HUES6 (cell line): ENCODE measurements at regions not wholly inside any gene's neighbourhood (a gene's known extent, or its start where the extent isn't known, plus 50 kb on each side); places are given as distances from the start of the nearest gene placed in this dataset.

Experiments used
- H3K27ac ChIP-seq: 2 replicates; pipeline ENCODE4 v1.7.0; 2013; ENCODE audit warnings: low read depth, mild to moderate bottlenecking, low read length, inconsistent platforms
- H3K27me3 ChIP-seq: 2 replicates; pipeline ENCODE4 v1.6.1; 2013; ENCODE audit warnings: low read length; ENCODE audit not compliant: control insufficient read depth, insufficient read depth
- H3K36me3 ChIP-seq: 2 replicates; pipeline ENCODE4 v1.6.1; 2013; ENCODE audit warnings: low read length; ENCODE audit not compliant: control insufficient read depth, insufficient read depth
- H3K4me1 ChIP-seq: 2 replicates; pipeline ENCODE4 v1.6.1; 2013; ENCODE audit warnings: low read length; ENCODE audit not compliant: control insufficient read depth, insufficient read depth
- H3K4me3 ChIP-seq: 2 replicates; pipeline ENCODE4 v1.5.1; 2013; ENCODE audit warnings: low read depth, low read length
- H3K9ac ChIP-seq: one replicate; pipeline ENCODE4 v1.6.1; 2013; ENCODE audit warnings: mild to moderate bottlenecking, low read length
- H3K9me3 ChIP-seq: 2 replicates; pipeline ENCODE4 v1.6.1; 2013; ENCODE audit warnings: low read depth, low read length; ENCODE audit not compliant: control insufficient read depth, insufficient read depth

GRCh38 chr2:7813541-7814292 is 868.1 kb upstream of the ID2 start:
- no peak overlapping the region for H3K27ac ChIP-seq
- no peak overlapping the region for H3K4me3 ChIP-seq
- no peak overlapping the region for H3K9ac ChIP-seq
- peaks cover 4% of the 10 kb centered on the region for H3K4me1 ChIP-seq
- no peaks in the 10 kb centered on the region; the same call in 1 of the 2 replicates for H3K9me3 ChIP-seq
- H3K36me3 ChIP-seq = no peaks in the 10 kb centered on the region
- H3K27me3 ChIP-seq = no peaks in the 10 kb centered on the region

- H3K4me3 ChIP-seq = no peak overlapping the region
- H3K9me3 ChIP-seq = no peaks in the 10 kb centered on the region
- H3K9ac ChIP-seq = no peak overlapping the region
- H3K27me3 ChIP-seq = no peaks in the 10 kb centered on the region
- peaks cover 4% of the 10 kb centered on the region for H3K4me1 ChIP-seq
- no peak overlapping the region for H3K27ac ChIP-seq
- no peaks in the 10 kb centered on the region for H3K36me3 ChIP-seq
Observed at GRCh38 chr2:7815726-7816125, 866.1 kb upstream of the ID2 start.

- Histone ChIP-seq H3K4me3 (no peak overlapping the region), H3K36me3 (no peaks in the 10 kb centered on the region), H3K9me3 (no peaks in the 10 kb centered on the region)
Observed at GRCh38 chr2:7816233-7816632, 865.6 kb upstream of the ID2 start.

GRCh38 chr2:7816944-7817343 is 864.9 kb upstream of the ID2 start:
- no peaks in the 10 kb centered on the region for H3K9me3 ChIP-seq

More at GRCh38 chr2:7816233-7816632, 865.6 kb upstream of the ID2 start:
- no peak overlapping the region for H3K27ac ChIP-seq
- no peaks in the 10 kb centered on the region for H3K27me3 ChIP-seq
- peaks cover 4% of the 10 kb centered on the region for H3K4me1 ChIP-seq
- H3K9ac ChIP-seq = no peak overlapping the region

GRCh38 chr2:7819316-7819715 is 862.5 kb upstream of the ID2 start:
- Histone ChIP-seq H3K4me1 (peaks cover 4% of the 10 kb centered on the region), H3K9me3 (no peaks in the 10 kb centered on the region), H3K27me3 (no peaks in the 10 kb centered on the region), H3K27ac (no peak overlapping the region), H3K9ac (no peak overlapping the region), H3K4me3 (no peak overlapping the region), H3K36me3 (no peaks in the 10 kb centered on the region)

More at GRCh38 chr2:7816944-7817343, 864.9 kb upstream of the ID2 start:
- Histone ChIP-seq H3K36me3 (no peaks in the 10 kb centered on the region), H3K4me1 (peaks cover 4% of the 10 kb centered on the region), H3K9ac (no peak overlapping the region), H3K27me3 (no peaks in the 10 kb centered on the region), H3K27ac (no peak overlapping the region), H3K4me3 (no peak overlapping the region)

- Histone ChIP-seq H3K4me3 (no peak overlapping the region), H3K4me1 (peaks cover 4% of the 10 kb centered on the region), H3K27ac (no peak overlapping the region), H3K27me3 (no peaks in the 10 kb centered on the region), H3K36me3 (no peaks in the 10 kb centered on the region), H3K9me3 (no peaks in the 10 kb centered on the region), H3K9ac (no peak overlapping the region)
Observed at GRCh38 chr2:7819850-7820249, 862.0 kb upstream of the ID2 start.

- Histone ChIP-seq H3K9ac (no peak overlapping the region), H3K36me3 (no peaks in the 10 kb centered on the region), H3K4me3 (no peak overlapping the region), H3K27me3 (no peaks in the 10 kb centered on the region), H3K4me1 (no peaks in the 10 kb centered on the region), H3K9me3 (no peaks in the 10 kb centered on the region), H3K27ac (no peak overlapping the region)
Observed at GRCh38 chr2:7824211-7824610, 857.6 kb upstream of the ID2 start.

- Histone ChIP-seq H3K27ac (no peak overlapping the region), H3K9ac (no peak overlapping the region), H3K27me3 (no peaks in the 10 kb centered on the region), H3K4me1 (no peaks in the 10 kb centered on the region), H3K9me3 (no peaks in the 10 kb centered on the region), H3K4me3 (no peak overlapping the region), H3K36me3 (no peaks in the 10 kb centered on the region)
Observed at GRCh38 chr2:7825591-7826312, 856.1 kb upstream of the ID2 start.

- Histone ChIP-seq H3K36me3 (no peaks in the 10 kb centered on the region), H3K27me3 (no peaks in the 10 kb centered on the region), H3K4me1 (no peaks in the 10 kb centered on the region), H3K4me3 (no peak overlapping the region), H3K9me3 (no peaks in the 10 kb centered on the region), H3K9ac (no peak overlapping the region), H3K27ac (no peak overlapping the region)
Observed at GRCh38 chr2:7826656-7827055, 855.2 kb upstream of the ID2 start.

GRCh38 chr2:7829241-7829640 is 852.6 kb upstream of the ID2 start:
- H3K9ac ChIP-seq = no peak overlapping the region
- H3K27me3 ChIP-seq = no peaks in the 10 kb centered on the region
- no peaks in the 10 kb centered on the region for H3K36me3 ChIP-seq
- no peaks in the 10 kb centered on the region for H3K4me1 ChIP-seq
- no peak overlapping the region for H3K4me3 ChIP-seq
- no peak overlapping the region for H3K27ac ChIP-seq
- H3K9me3 ChIP-seq = no peaks in the 10 kb centered on the region

- H3K27me3 ChIP-seq = no peaks in the 10 kb centered on the region
- no peaks in the 10 kb centered on the region for H3K36me3 ChIP-seq
- no peaks in the 10 kb centered on the region for H3K9me3 ChIP-seq
- no peaks in the 10 kb centered on the region for H3K4me1 ChIP-seq
- no peak overlapping the region for H3K4me3 ChIP-seq
- no peak overlapping the region for H3K9ac ChIP-seq
- H3K27ac ChIP-seq = no peak overlapping the region
Observed at GRCh38 chr2:7830616-7831015, 851.2 kb upstream of the ID2 start.
